ENCODE measurements at regions not wholly inside any gene's neighbourhood (a gene's known extent, or its start where the extent isn't known, plus 50 kb on each side); places are given as distances from the start of the nearest gene placed in this dataset.
A peak's percentile ranks its signal among the peaks of the same experiment; 100 is the strongest.

DNA sequence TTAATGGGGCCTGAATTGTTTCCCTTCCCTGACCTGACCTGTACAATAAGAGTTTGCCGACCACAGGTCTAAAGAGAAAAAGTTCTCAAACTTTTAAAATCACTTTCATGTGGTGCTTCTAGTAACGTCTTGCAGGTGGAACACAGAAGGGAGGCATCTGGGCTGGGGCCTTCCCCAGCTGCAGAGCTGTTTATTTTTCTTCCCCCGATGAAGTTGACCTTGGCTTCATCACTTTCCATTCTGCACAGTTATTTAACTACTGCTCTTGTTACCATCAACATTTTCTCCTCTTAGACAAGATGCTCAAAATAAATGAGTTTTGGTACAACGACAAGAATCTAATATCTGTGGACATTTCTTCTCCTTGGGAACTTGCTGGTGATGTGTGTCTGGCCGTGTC lies 181.7 kb downstream of the HERPUD2 start:
- Histone ChIP-seq H3K36me3 (no peaks in the 10 kb centered on the region), H3K27ac (no peak overlapping the region), H3K27me3 (no peaks in the 10 kb centered on the region), H3K4me1 (no peaks in the 10 kb centered on the region), H3K9me3 (no peaks in the 10 kb centered on the region), H3K4me3 (no peak overlapping the region)
- ATAC-seq (no peak), DNase-seq (no peak)
- TF ChIP-seq, protein P1, sequence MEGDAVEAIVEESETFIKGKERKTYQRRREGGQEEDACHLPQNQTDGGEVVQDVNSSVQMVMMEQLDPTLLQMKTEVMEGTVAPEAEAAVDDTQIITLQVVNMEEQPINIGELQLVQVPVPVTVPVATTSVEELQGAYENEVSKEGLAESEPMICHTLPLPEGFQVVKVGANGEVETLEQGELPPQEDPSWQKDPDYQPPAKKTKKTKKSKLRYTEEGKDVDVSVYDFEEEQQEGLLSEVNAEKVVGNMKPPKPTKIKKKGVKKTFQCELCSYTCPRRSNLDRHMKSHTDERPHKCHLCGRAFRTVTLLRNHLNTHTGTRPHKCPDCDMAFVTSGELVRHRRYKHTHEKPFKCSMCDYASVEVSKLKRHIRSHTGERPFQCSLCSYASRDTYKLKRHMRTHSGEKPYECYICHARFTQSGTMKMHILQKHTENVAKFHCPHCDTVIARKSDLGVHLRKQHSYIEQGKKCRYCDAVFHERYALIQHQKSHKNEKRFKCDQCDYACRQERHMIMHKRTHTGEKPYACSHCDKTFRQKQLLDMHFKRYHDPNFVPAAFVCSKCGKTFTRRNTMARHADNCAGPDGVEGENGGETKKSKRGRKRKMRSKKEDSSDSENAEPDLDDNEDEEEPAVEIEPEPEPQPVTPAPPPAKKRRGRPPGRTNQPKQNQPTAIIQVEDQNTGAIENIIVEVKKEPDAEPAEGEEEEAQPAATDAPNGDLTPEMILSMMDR (IDR thresholded peaks at IDR 0.05) = no peak
- intact Hi-C loops (cut with DNase I) = loop anchor here in 1 of 2 donors (10.0 kb wide), 1 partner anchor 88 kb away; no protein-coding TSS in a partner anchor

- intact Hi-C loops (cut with DNase I) = loop anchor here in 1 of 2 donors (10.0 kb wide), 1 partner anchor 88 kb away; no protein-coding TSS in a partner anchor
- no peak overlapping the region for H3K4me3 ChIP-seq
- no peaks in the 10 kb centered on the region for H3K27me3 ChIP-seq
- DNase-seq = no peak
- no peak for ATAC-seq
- H3K27ac ChIP-seq = no peak overlapping the region
- TF ChIP-seq, protein P1 (IDR thresholded peaks at IDR 0.05) = no peak
- H3K9me3 ChIP-seq = no peaks in the 10 kb centered on the region
- no peaks in the 10 kb centered on the region for H3K4me1 ChIP-seq
- no peaks in the 10 kb centered on the region for H3K36me3 ChIP-seq
Measured at GRCh38 chr7:35512716-35513115, 182.2 kb downstream of the HERPUD2 start.

DNA sequence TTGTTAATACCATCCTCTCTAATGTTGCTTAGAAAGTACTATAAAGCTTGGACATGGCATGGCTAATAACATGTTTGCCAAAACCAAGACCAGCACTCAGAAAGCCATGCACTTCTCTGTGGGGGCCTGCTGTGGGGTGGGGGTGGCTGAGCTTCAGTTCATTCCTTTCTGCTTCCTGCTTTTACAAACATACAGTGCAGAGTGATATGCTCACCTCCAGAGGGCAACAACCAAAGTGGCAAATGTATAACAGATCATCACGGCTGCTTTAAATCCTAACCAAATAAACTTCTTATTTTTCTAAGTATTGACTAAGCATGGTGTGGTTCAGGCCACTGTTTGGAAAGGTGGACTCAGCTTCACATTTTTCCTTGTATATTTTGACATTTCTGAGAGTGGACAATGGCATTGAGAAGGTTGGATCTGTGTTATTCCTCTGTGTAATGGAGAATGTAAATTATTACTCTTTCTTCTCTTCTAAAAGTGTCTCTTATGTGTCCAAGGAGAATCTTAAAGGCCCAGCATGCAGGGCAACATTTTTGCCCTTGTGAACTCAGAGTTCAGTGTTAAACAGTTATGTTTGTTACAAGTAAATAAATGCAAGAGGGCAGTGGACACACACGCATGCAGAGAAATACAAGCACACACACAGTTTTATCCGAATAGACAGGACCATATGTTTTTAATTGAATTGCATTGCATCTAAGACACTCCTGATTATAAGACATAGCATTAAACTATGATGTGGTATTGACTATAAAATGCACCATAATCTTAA lies 186.1 kb downstream of the HERPUD2 start:
- DNase-seq (no peak), ATAC-seq (no peak)
- Histone ChIP-seq H3K9me3 (no peaks in the 10 kb centered on the region), H3K36me3 (no peaks in the 10 kb centered on the region), H3K27me3 (no peaks in the 10 kb centered on the region), H3K4me1 (no peaks in the 10 kb centered on the region), H3K4me3 (no peak overlapping the region), H3K27ac (no peak overlapping the region)
- TF ChIP-seq, protein P1 (IDR thresholded peaks at IDR 0.05) = no peak
- intact Hi-C loops (cut with DNase I) = no loop called here

- Histone ChIP-seq H3K27ac (no peak overlapping the region), H3K27me3 (no peaks in the 10 kb centered on the region), H3K36me3 (no peaks in the 10 kb centered on the region), H3K4me3 (no peak overlapping the region), H3K9me3 (no peaks in the 10 kb centered on the region), H3K4me1 (no peaks in the 10 kb centered on the region)
- ATAC-seq (peak; percentile 42), DNase-seq (peak in 1 of 4 donors; percentile 33)
- intact Hi-C loops (cut with DNase I) = no loop called here
- TF ChIP-seq, protein P1 (IDR thresholded peaks at IDR 0.05) = no peak
Measured at GRCh38 chr7:35505066-35505465, 189.9 kb downstream of the HERPUD2 start.

DNA sequence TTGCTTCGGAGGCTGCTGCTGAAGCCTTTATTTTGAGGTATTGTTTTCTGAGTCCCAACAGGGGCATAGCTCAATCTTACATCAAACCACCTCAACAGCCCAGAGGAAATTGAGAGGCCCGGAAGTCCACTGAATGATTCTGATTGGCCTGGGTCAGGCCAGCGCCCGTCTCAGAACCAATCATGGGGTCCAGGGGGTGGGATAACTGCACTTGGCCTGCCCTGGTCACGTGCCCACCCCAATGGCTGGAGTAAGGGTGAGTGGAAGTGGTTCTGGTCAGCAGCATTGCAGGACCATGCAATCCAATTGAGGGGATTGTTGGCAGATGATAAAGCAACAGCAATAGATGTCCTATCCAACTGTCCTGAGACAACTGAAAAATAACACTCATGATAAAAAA lies 190.6 kb downstream of the HERPUD2 start:
- no peaks in the 10 kb centered on the region for H3K4me1 ChIP-seq
- no peaks in the 10 kb centered on the region for H3K27me3 ChIP-seq
- no peak overlapping the region for H3K27ac ChIP-seq
- no peaks in the 10 kb centered on the region for H3K9me3 ChIP-seq
- no peak overlapping the region for H3K4me3 ChIP-seq
- DNase-seq = no peak
- intact Hi-C loops (cut with DNase I) = no loop called here
- TF ChIP-seq, protein P1 (IDR thresholded peaks at IDR 0.05) = no peak
- H3K36me3 ChIP-seq = no peaks in the 10 kb centered on the region
- ATAC-seq = no peak
